GM12892 (cell line): ENCODE measurements at regions not wholly inside any gene's neighbourhood (a gene's known extent, or its start where the extent isn't known, plus 50 kb on each side); places are given as distances from the start of the nearest gene placed in this dataset.

Source experiments
- POLR2A ChIP-seq: IDR thresholded peaks from 2 replicates; pipeline ENCODE4 v1.6.1; 2011; ENCODE audit warnings: low read depth, low read length, control low read depth
- POLR2AphosphoS5 ChIP-seq: IDR thresholded peaks from 2 replicates; pipeline ENCODE4 v1.6.1; 2011; ENCODE audit warnings: low read depth, low read length, control low read depth

- TF ChIP-seq POLR2A, result no peak
- TF ChIP-seq POLR2AphosphoS5, result no peak
Observed at GRCh38 chr2:215752991-215753390, 260.4 kb downstream of the MREG start.
